ENCODE measurements at regions not wholly inside any gene's neighbourhood (a gene's known extent, or its start where the extent isn't known, plus 50 kb on each side); places are given as distances from the start of the nearest gene placed in this dataset.
"Not testable (repeated sequence)": the region's sequence is repeated elsewhere in the genome, so short reads cannot be mapped to it uniquely, and the experiment has no call there.

DNA sequence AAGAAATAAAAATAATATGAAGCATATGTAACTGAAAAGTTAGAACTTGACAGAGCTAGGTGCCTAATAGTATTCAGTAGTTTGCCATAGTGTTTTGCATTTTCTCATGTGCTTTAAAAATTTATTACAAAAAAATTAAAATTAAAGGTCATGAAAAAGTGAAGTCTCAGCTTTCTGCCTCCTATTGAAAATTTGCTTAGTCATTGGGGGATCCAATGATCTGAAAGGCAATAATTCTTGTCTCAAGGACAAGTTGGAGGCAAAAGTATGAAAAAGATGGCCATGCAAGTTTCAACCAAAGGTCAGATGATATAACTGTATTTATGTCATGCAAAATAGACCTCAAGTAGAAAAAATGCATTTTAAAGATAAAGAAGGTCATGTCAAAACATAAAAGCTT is 140.7 kb downstream of the DUSP10 start:
- DNase-seq, result no peak
- Mint-ChIP-seq H3K27ac (no peak overlapping the region), H3K36me3 (peaks cover 0 to 3% (median 0%) of the 10 kb centered on the region in 3 donors), H3K4me3 (no peak overlapping the region), H3K27me3 (peaks cover 0 to 5% of the 10 kb centered on the region in 2 donors), H3K9me3 (no peaks in the 10 kb centered on the region), H3K4me1 (no peaks in the 10 kb centered on the region)
- H3K4me1 ChIP-seq (ENCODE audit: insufficient read depth, low read length), result no peaks in the 10 kb centered on the region
- H3K27ac ChIP-seq (ENCODE audit: low read depth, low read length), result no peak overlapping the region
- no peaks in the 10 kb centered on the region for H3K27me3 ChIP-seq (ENCODE audit: insufficient read depth, low read length, poor library complexity, severe bottlenecking)
- no peaks in the 10 kb centered on the region for H3K36me3 ChIP-seq (ENCODE audit: insufficient read depth, low read length)
- CTCF ChIA-PET, result no interaction called here
- POLR2A ChIA-PET, result no interaction called here
- no peaks in the 10 kb centered on the region for H3K9me3 ChIP-seq (ENCODE audit: low read length)
- no peak overlapping the region for H3K4me3 ChIP-seq (ENCODE audit: low read length)

DNA sequence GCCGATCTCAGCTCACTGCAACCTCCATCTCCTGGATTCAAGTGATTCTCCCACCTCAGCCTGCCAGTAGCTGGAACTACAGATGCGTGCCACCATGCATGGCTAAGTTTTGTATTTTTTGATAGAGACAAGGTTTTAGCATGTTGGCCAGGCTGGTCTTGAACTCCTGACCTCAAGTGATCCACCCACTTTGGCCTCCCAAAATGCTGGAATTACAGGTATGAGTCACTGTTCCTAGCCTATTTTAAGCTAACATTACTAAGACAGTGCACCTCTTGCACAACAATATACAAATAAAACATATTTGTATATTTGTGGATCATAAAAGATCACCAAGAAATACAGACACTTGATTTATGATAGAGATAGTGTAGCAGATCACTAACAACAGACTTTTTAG is 139.1 kb downstream of the DUSP10 start:
- ChIA-PET POLR2A (no interaction called here), CTCF (no interaction called here)
- no peak for DNase-seq
- Mint-ChIP-seq H3K27me3 (peaks cover 0 to 5% of the 10 kb centered on the region in 2 donors), H3K27ac (no peak overlapping the region), H3K4me1 (no peaks in the 10 kb centered on the region), H3K9me3 (no peaks in the 10 kb centered on the region), H3K36me3 (peaks cover 0 to 3% (median 0%) of the 10 kb centered on the region in 3 donors), H3K4me3 (no peak overlapping the region)
- Histone ChIP-seq H3K9me3 (ENCODE audit: low read length) (no peaks in the 10 kb centered on the region), H3K36me3 (ENCODE audit: insufficient read depth, low read length) (no peaks in the 10 kb centered on the region), H3K4me1 (ENCODE audit: insufficient read depth, low read length) (no peaks in the 10 kb centered on the region), H3K4me3 (ENCODE audit: low read length) (no peak overlapping the region), H3K27me3 (ENCODE audit: insufficient read depth, low read length, poor library complexity, severe bottlenecking) (no peaks in the 10 kb centered on the region), H3K27ac (ENCODE audit: low read depth, low read length) (no peak overlapping the region)

DNA sequence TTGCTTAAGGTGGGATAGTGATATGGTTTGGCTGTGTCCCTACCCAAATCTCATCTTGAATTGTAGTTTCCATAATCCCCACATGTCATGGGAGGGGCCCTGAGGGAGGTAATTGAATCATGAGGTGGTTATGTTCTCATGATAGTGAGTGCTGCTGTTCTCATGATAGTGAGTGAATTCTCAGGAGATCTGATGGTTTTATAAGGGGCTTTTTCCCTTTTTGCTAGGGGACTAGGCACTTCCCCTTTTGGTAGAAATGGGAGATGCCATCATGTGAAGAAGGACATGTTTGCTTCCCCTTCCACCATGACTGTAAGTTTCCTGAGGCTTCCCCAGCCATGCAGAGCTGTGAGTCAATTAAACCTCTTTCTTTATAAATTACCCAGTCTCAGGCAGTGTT is 137.5 kb downstream of the DUSP10 start:
- H3K27me3 ChIP-seq (ENCODE audit: insufficient read depth, low read length, poor library complexity, severe bottlenecking); H3K27me3 Mint-ChIP-seq; H3K36me3 ChIP-seq (ENCODE audit: insufficient read depth, low read length); H3K36me3 Mint-ChIP-seq; H3K4me1 Mint-ChIP-seq; POLR2A ChIA-PET; H3K4me3 ChIP-seq (ENCODE audit: low read length); CTCF ChIA-PET; H3K27ac Mint-ChIP-seq; H3K9me3 Mint-ChIP-seq; DNase-seq; H3K4me3 Mint-ChIP-seq; H3K9me3 ChIP-seq (ENCODE audit: low read length); H3K4me1 ChIP-seq (ENCODE audit: insufficient read depth, low read length); H3K27ac ChIP-seq (ENCODE audit: low read depth, low read length): not testable (repeated sequence)

DNA sequence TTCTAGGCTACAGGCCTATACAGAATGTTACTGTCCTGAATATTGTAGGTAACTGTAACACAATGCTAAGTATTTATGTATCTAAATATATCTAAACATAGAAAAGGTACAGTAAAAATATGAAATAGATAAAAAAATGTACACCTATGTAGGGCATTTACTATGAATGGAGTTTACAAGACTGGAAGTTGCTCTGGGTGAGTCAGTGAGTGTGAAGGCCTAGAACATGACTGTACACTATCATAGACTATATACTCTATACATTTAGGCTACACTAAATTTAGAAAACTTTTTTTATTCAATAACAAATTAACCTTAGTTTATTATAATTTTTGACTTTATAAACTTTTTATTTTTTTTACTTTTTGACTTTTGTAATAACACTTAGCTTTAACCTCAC is 136.9 kb downstream of the DUSP10 start:
- Histone ChIP-seq H3K27ac (ENCODE audit: low read depth, low read length) (no peak overlapping the region), H3K27me3 (ENCODE audit: insufficient read depth, low read length, poor library complexity, severe bottlenecking) (no peaks in the 10 kb centered on the region), H3K4me3 (ENCODE audit: low read length) (no peak overlapping the region), H3K9me3 (ENCODE audit: low read length) (no peaks in the 10 kb centered on the region), H3K36me3 (ENCODE audit: insufficient read depth, low read length) (no peaks in the 10 kb centered on the region), H3K4me1 (ENCODE audit: insufficient read depth, low read length) (no peaks in the 10 kb centered on the region)
- no peak overlapping the region for H3K4me3 Mint-ChIP-seq
- DNase-seq, result no peak
- POLR2A ChIA-PET, result no interaction called here
- peaks cover 0 to 3% (median 0%) of the 10 kb centered on the region in 3 donors for H3K36me3 Mint-ChIP-seq
- CTCF ChIA-PET, result no interaction called here
- H3K27ac Mint-ChIP-seq, result no peak overlapping the region
- no peaks in the 10 kb centered on the region for H3K9me3 Mint-ChIP-seq
- H3K4me1 Mint-ChIP-seq, result no peaks in the 10 kb centered on the region
- H3K27me3 Mint-ChIP-seq, result peaks cover 0 to 5% of the 10 kb centered on the region in 2 donors

DNA sequence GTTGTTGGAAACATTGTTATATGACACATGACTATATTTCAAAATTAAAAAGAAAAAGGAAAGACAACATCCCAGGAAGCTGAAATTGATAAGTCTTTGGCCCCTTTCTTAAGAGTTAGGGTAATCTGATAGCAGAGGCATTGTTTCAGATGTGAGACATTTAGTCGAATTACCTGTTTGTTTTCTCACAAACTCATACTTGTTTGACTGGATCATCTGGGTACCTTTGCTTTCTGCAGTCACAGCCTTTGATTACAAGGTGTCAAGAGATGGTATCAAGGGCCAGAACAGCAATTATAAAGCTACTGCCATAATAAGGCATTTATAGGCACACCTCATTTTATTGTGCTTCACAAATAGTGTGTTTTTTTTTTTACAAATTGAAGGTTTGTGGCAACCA is 136.3 kb downstream of the DUSP10 start:
- no peaks in the 10 kb centered on the region for H3K27me3 ChIP-seq (ENCODE audit: insufficient read depth, low read length, poor library complexity, severe bottlenecking)
- Mint-ChIP-seq H3K36me3 (peaks cover 0 to under 1% (median 0%) of the 10 kb centered on the region in 3 donors), H3K4me1 (no peaks in the 10 kb centered on the region), H3K27me3 (no peaks in the 10 kb centered on the region), H3K9me3 (no peaks in the 10 kb centered on the region), H3K27ac (no peak overlapping the region), H3K4me3 (no peak overlapping the region)
- no peak overlapping the region for H3K4me3 ChIP-seq (ENCODE audit: low read length)
- no peak for DNase-seq
- H3K27ac ChIP-seq (ENCODE audit: low read depth, low read length), result no peak overlapping the region
- H3K36me3 ChIP-seq (ENCODE audit: insufficient read depth, low read length), result no peaks in the 10 kb centered on the region
- ChIA-PET CTCF (no interaction called here), POLR2A (no interaction called here)
- H3K4me1 ChIP-seq (ENCODE audit: insufficient read depth, low read length), result no peaks in the 10 kb centered on the region
- no peaks in the 10 kb centered on the region for H3K9me3 ChIP-seq (ENCODE audit: low read length)

DNA sequence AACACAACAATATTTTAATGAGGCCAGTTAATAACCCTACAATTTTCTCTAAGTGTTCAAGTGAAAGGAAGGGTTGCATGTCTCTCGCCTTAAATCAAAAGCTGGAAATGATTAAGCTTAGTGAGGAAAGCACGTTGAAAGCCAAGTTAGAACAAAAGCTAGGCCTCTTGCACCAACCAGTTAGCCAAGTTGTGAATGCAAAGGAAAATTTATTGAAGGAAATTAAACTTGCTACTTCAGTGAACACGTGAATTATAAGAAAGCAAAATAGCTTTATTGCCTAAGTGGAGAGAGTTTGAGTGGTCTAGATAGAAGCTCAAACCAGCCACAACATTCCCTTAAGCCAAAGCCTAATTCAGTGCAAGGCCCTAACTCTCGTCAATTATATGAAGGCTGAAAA is 135.6 kb downstream of the DUSP10 start:
- ChIA-PET POLR2A (no interaction called here), CTCF (no interaction called here)
- H3K27ac Mint-ChIP-seq, result no peak overlapping the region
- Histone ChIP-seq H3K4me1 (ENCODE audit: insufficient read depth, low read length) (no peaks in the 10 kb centered on the region), H3K27me3 (ENCODE audit: insufficient read depth, low read length, poor library complexity, severe bottlenecking) (no peaks in the 10 kb centered on the region), H3K36me3 (ENCODE audit: insufficient read depth, low read length) (no peaks in the 10 kb centered on the region), H3K27ac (ENCODE audit: low read depth, low read length) (no peak overlapping the region), H3K9me3 (ENCODE audit: low read length) (no peaks in the 10 kb centered on the region), H3K4me3 (ENCODE audit: low read length) (no peak overlapping the region)
- H3K4me1 Mint-ChIP-seq, result no peaks in the 10 kb centered on the region
- H3K27me3 Mint-ChIP-seq, result no peaks in the 10 kb centered on the region
- DNase-seq, result no peak
- no peaks in the 10 kb centered on the region for H3K36me3 Mint-ChIP-seq
- no peak overlapping the region for H3K4me3 Mint-ChIP-seq
- no peaks in the 10 kb centered on the region for H3K9me3 Mint-ChIP-seq

DNA sequence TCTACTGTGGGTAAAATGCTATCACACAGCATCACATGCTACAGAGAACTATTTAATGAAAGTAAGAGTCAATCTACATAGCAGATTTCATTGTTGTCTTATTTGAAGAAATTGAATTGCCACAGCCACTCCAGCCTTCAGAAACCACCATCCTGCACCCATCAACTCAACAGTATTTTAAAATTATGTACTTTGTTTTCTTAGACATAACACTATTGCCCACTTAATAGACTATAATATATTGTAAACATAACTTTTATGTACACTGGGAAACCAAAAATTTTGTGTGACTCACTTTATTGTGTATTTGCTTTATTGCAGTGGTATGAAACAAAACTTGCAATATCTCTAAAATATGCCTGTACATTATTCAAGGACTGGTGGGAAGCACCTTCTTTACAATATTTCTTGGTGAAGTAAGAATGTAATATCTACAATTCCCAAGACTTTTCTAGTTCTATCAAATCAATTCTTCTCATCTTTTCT is 133.0 kb downstream of the DUSP10 start:
- CTCF ChIA-PET, result no interaction called here
- H3K36me3 Mint-ChIP-seq, result no peaks in the 10 kb centered on the region

DNA sequence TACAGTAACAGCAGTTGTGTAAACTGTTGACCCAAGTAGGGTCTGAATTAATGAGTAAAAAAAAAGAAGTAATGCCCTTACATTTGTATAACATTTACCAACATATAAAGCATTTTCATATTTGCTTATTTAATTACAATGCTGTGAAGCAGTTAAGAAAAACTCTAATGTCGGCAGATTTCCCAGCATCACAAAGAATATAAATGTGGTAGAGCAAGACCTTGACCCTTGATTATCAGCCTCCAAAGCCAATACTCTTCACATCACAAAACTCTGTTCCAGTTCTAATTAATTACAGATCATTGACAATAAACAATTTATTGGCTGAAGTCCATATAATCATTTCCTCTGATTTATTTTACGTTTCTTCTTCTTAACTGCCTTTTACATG is 130.2 kb downstream of the DUSP10 start:
- Histone ChIP-seq H3K4me1 (ENCODE audit: insufficient read depth, low read length) (no peaks in the 10 kb centered on the region), H3K27ac (ENCODE audit: low read depth, low read length) (no peak overlapping the region), H3K9me3 (ENCODE audit: low read length) (no peaks in the 10 kb centered on the region), H3K36me3 (ENCODE audit: insufficient read depth, low read length) (no peaks in the 10 kb centered on the region), H3K27me3 (ENCODE audit: insufficient read depth, low read length, poor library complexity, severe bottlenecking) (no peaks in the 10 kb centered on the region), H3K4me3 (ENCODE audit: low read length) (no peak overlapping the region)
- H3K4me3 Mint-ChIP-seq, result no peak overlapping the region
- H3K36me3 Mint-ChIP-seq, result no peaks in the 10 kb centered on the region
- ChIA-PET CTCF (no interaction called here), POLR2A (no interaction called here)
- H3K9me3 Mint-ChIP-seq, result no peaks in the 10 kb centered on the region
- no peak for DNase-seq
- no peaks in the 10 kb centered on the region for H3K4me1 Mint-ChIP-seq
- H3K27ac Mint-ChIP-seq, result no peak overlapping the region
- H3K27me3 Mint-ChIP-seq, result no peaks in the 10 kb centered on the region

More for the DNA sequence above, 133.0 kb downstream of the DUSP10 start:
- Mint-ChIP-seq H3K4me3 (no peak overlapping the region), H3K9me3 (no peaks in the 10 kb centered on the region), H3K27ac (no peak overlapping the region), H3K4me1 (no peaks in the 10 kb centered on the region), H3K27me3 (no peaks in the 10 kb centered on the region)
- POLR2A ChIA-PET, result no interaction called here
- H3K4me1 ChIP-seq (ENCODE audit: insufficient read depth, low read length), result no peaks in the 10 kb centered on the region
- H3K9me3 ChIP-seq (ENCODE audit: low read length), result no peaks in the 10 kb centered on the region
- no peaks in the 10 kb centered on the region for H3K36me3 ChIP-seq (ENCODE audit: insufficient read depth, low read length)
- no peak overlapping the region for H3K4me3 ChIP-seq (ENCODE audit: low read length)
- no peak for DNase-seq
- H3K27ac ChIP-seq (ENCODE audit: low read depth, low read length), result no peak overlapping the region
- no peaks in the 10 kb centered on the region for H3K27me3 ChIP-seq (ENCODE audit: insufficient read depth, low read length, poor library complexity, severe bottlenecking)

DNA sequence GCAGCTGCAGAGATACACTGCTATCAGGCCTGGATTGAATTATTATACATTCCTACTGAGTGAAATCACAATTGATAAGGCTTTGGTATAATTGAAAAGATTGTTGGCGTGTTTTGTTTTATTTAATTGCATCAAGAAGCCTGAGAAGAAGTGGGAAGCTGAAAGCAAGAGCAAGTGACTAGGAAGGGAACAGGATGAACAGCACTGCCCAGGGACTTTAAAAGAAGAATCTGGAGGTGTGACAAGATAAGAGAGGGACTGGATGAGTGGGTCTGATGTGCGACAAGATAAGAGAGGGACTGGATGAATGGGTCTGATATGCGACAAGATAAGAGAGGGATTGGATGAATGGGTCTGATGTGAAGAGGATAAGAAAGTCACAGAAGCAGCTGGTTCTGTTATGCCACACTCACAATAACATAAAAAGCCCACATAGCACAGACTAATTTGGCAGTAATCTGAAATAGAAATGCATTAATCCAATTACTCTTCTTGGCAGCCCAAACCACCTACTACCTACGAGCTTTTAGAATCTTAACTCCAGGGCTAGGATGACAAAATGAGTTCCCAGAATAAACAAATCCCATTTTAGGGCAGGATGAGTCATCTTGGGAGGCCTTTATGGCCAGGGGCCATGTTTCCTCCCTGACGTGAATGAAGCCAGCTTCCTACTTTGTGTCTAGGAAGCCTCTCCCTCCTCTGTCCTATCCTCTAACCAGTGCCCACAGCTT is 129.7 kb downstream of the DUSP10 start:
- no peak overlapping the region for H3K4me3 ChIP-seq (ENCODE audit: low read length)
- Mint-ChIP-seq H3K27me3 (no peaks in the 10 kb centered on the region), H3K4me3 (no peak overlapping the region), H3K9me3 (no peaks in the 10 kb centered on the region), H3K27ac (no peak overlapping the region), H3K36me3 (no peaks in the 10 kb centered on the region), H3K4me1 (no peaks in the 10 kb centered on the region)
- no peak for DNase-seq
- no peak overlapping the region for H3K27ac ChIP-seq (ENCODE audit: low read depth, low read length)
- no peaks in the 10 kb centered on the region for H3K9me3 ChIP-seq (ENCODE audit: low read length)
- ChIA-PET POLR2A (no interaction called here), CTCF (no interaction called here)
- no peaks in the 10 kb centered on the region for H3K36me3 ChIP-seq (ENCODE audit: insufficient read depth, low read length)
- no peaks in the 10 kb centered on the region for H3K27me3 ChIP-seq (ENCODE audit: insufficient read depth, low read length, poor library complexity, severe bottlenecking)
- no peaks in the 10 kb centered on the region for H3K4me1 ChIP-seq (ENCODE audit: insufficient read depth, low read length)

All from CD8-positive, alpha-beta memory T cell (primary cell).